T47D (cell line): ENCODE measurements at regions not wholly inside any gene's neighbourhood (a gene's known extent, or its start where the extent isn't known, plus 50 kb on each side); places are given as distances from the start of the nearest gene placed in this dataset.
A peak's percentile ranks its signal among the peaks of the same experiment; 100 is the strongest.

Source experiments
- DNase-seq, 2 experiments: peaks; one replicate each; pipeline versions ENCODE4 v3.0.0 to v3.0.0-alpha.2; 2011 to 2012; ENCODE audit warnings: low read depth in 1 of 2, low spot score in 1 of 2
- JUND ChIP-seq: IDR thresholded peaks from 2 replicates; pipeline ENCODE4 v1.6.1; 2012; ENCODE audit warnings: low read depth
- in situ Hi-C: cut with HindIII; loops from 2 replicates; pipeline ENCODE4 v1.10.0; 2016; ENCODE audit warnings: low sequenced_read_pairs, low pct_unique_long_range_greater_than_20kb

DNA sequence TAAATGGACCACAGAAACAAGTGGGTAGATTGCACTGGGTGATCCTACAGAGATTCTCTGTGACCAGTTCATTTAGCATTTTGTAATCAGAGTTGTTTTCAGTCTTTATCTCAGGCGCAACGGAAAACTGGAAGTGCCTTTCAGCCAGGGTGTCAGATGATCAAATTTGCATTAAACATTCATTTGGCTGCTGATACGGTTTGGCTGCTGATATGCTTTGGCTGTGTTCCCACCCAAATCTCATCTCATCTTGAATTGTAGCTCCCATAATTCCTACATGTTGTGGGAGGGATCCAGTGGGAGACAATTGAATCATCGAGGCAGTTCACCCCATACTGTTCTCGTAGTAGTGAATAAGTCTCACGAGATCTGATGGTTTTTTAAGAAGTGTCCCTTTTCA is 1396.1 kb upstream of the TMEFF2 start:
- in situ Hi-C loops: no loop called here
- no peak for TF ChIP-seq JUND
- no peak for DNase-seq

DNA sequence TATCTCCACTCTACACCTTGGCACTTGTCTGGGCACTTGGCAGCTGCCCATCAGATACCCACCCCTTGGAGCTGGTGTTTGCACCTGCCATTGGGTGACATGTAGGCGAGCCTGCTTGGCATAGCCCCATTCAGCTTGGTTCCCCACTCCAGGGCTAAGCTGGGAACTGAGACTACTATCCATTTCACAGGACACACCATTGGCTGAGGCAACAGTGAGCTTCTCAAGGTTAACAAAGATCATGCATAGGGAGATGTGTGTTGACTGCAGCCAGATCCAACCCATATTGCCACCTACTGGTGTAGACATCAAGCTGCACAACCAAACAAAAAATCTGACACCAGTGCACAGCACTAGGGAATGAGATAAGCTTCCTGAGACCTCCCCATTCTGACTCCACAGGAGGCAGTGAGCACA is 1389.8 kb upstream of the TMEFF2 start:
- peak in 1 of 2 experiments; percentile 44 for DNase-seq
- TF ChIP-seq JUND: no peak
- in situ Hi-C loops: no loop called here

DNA sequence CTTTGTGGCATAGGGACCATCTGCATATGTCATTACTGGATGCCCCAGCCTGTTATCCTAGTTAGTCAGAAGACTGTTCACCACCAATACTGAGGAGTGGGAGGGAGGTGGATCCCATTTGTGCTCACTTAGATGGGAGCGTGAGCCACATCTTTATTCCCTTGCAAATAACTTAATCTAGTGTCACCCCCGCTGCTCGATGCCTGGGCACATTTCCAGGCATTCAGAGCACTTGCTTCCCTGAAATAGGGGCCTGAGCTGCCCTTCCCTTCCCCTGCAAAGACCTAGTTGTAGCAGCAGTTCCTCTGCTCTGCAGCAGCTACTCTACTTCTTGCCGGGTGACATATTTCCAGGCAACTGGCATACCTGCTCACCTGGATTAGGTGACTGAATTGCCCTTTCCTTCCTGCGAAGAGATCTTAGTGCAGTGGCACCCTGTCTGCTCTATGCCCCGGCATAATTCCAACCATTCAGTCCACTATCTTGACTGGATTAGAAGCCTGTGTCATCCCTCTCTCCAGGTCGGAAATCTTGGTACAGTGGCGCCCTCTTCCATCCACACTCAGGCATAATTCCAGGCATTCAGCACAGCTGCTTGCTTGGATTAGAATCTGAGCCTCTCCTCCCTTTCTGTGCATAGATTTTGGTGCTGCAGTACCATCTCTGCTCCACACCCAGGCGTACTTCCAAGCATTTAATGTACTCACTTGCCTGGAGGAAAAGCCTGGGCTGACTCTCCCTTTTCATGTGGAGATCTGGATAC is 1389.1 kb upstream of the TMEFF2 start:
- DNase-seq: peak in 1 of 2 experiments; percentile 59
- in situ Hi-C loops: no loop called here
- TF ChIP-seq JUND: no peak

DNA sequence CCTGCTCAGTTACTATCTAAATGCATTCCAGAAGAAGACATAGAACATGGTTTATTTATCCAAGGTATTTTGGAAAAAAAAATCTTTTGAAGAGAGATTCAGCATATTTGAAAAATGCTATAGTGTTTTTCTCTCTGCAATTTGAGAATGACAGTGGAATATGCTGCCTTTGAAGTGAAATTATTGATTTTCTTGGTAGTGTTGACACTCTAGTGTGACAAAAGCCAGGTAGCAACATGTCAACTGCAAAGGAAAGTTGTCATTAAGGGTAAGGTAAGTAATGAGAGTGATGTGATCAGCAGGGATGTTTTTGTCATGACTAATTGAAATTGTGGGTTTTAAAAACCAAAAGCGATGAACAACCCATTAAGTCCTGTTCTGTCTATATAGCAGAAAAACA is 1387.1 kb upstream of the TMEFF2 start:
- in situ Hi-C loops: no loop called here
- DNase-seq: no peak
- TF ChIP-seq JUND: no peak

DNA sequence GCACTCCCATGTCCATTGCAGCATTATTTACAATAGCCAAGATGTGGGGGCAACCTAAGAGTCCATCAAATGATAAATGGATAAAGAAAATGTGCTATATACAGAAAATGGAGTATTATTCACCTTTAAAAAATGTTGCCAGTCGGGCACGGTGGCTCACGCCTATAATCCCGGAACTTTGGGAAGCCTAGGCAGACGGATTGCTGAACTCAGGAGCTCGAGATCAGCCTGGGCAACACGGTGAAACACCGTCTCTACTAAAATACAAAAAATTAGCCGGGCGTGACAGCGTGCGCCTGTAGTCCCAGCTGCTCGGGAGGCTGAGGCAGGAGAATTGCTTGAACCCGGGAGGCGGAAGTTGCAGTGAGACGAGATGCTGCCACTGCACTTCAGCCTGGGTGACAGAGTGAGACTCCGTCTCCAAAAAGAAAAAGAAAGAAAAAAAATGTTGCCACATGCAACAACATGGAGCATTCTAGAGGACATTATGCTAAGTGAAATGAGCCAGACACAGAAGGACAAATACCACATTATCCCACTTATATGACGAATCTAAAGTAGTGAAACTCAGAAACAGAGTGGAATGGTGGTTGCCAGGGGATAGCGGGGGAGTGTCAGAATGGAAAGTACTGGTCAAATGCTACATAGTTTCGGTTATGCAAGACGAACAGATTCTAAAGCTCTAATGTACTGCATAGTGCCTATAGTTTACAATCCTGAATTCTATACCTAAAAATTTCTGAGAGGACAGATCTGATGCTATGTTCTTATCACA is 1385.6 kb upstream of the TMEFF2 start:
- DNase-seq: peak in 1 of 2 experiments; percentile 16
- in situ Hi-C loops: no loop called here

DNA sequence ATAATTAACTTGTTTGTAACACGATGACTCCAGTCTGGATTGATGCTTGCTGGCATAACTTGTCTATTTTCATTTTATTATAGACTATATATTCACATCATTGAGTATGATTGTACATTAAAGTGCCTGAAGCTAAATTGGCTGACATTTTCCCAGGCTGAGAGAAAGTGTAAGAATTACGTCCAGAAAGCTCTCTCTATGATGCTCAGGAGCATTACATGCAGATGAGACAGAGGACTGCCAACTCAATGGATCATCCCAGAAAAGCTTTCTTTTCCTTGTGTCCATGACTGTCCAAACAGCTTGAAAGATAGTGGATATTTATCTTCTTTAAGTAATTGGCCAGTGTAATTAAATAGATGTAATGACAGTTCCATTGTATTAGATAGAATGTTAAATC is 1372.2 kb upstream of the TMEFF2 start:
- DNase-seq: no peak
- in situ Hi-C loops: no loop called here
- no peak for TF ChIP-seq JUND

More for the DNA sequence above, 1385.6 kb upstream of the TMEFF2 start:
- TF ChIP-seq JUND: no peak

DNA sequence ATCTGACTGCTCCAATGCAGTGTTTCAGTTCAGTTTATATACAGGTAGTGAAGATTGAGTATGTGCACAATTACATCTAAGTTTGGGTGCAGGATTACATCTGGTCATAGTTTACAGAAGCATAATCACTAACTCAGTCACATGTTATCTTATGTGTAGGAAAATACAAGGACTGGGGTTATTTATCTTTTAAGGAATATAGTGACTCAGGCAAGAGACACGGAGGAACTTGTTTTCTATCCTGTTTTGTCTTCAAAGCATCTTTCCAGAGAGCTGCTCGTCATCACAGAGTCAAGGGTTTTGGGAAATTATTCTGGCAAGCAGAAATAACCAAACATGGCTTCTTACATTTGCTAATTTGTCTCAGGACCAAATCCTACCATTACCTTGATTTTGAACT is 1371.5 kb upstream of the TMEFF2 start:
- no peak for TF ChIP-seq JUND
- in situ Hi-C loops: no loop called here
- no peak for DNase-seq

DNA sequence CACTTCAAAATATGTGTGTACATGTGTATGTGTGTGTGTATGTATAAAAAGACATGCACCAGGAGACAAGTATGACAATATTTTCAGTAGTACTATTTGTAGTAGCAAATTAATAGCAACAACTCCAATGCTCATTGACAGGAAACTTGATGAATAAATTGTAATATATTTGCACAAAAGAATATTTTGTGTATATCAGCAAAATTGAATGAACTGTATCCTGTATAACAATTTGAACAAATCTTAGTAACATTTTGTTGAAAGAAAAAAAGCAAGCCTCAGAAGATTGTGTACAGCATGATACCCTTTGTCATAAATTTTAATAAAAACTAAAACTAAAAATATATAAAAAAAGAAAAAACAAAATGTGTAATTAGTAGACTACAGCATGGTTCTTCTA is 1367.3 kb upstream of the TMEFF2 start:
- no peak for TF ChIP-seq JUND
- in situ Hi-C loops: no loop called here
- no peak for DNase-seq

DNA sequence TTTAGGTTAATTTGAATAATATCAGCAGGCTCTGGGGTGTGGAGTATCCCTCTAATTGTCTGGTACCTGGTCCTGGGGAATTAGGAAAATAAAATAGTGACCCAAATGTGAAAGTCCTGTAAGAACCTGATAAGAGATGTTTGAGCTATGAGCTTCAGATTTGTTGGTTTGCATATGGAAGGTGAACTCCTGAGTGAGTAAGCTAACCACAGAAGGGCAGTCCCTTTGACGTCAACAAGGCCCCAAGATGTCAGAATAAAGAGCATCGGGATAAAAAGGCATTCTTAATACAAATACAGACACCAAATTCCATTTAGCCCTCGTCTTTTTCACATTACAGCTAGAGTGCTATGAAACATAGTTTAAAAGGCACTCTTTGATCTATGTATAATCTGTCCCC is 1366.3 kb upstream of the TMEFF2 start:
- in situ Hi-C loops: no loop called here
- TF ChIP-seq JUND: no peak
- DNase-seq: no peak

DNA sequence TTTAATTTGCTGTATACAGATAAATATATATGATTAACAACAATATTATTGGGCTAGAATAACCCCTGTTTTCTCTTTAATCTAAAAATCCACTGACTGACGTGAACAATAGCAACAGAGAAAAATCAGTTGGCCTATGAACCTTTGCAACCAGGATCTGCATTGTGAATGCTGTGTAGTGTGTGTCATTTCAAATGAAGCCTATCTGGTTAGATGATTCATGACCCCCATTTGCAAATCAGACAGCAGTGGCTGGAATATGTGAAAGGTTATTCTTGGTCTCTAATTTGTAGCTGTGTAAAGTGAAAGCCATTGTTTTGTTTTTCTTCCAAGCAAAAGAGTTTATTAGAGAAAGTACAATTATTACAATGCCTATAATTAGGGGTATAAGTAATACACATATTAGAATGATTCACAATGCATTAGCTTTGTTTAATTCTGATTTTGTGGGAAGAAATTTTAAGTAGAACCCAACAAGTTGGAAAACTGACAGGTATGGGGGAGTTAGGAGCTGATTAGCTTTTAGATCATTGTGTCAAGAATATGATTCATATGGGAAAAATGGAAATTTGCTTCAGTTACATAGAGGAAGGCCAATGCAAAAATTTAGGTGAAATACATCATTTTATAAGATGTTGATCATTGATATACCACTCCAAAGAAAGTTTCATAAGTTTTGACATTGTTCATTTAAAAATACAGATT is 1362.2 kb upstream of the TMEFF2 start:
- in situ Hi-C loops: no loop called here
- DNase-seq: no peak
- TF ChIP-seq JUND: no peak

DNA sequence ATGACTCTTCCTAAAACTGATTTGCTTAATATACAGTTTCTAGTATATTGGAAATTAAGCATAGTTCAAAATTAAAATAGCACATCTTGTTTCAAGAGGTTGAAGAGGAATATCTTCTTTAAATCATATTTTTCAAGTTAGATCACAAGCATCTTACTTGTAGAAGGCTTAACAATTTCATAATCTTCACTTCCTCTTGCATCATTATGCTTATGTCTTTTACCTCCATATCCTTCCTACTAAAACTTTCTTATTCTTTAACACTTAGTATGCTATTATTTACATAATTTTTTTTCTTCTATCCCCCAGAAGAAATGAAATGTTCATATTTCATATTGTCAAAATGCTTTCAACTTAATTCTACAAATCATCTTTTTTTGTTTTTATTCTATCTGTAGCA is 1354.9 kb upstream of the TMEFF2 start:
- no peak for DNase-seq
- no peak for TF ChIP-seq JUND
- in situ Hi-C loops: no loop called here

DNA sequence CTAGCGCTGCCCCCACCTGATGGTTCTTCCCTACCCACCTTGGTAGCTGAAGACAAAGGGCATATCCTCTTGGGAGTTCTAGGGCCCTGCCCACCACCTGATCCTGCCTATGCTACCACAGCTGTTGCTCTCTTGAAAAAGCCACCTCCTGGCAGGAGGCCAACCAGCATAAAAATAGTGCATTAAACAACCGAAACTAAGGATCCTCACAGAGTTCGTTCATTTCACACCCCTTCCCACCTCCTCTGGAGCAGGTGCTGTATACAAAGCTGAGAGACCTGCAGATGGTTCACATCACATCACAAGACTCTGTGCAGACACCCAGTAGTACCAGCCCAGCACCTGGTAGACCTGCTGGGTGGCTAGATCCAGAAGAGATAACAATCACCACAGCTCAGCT is 1348.0 kb upstream of the TMEFF2 start:
- no peak for DNase-seq
- TF ChIP-seq JUND: no peak
- in situ Hi-C loops: no loop called here

DNA sequence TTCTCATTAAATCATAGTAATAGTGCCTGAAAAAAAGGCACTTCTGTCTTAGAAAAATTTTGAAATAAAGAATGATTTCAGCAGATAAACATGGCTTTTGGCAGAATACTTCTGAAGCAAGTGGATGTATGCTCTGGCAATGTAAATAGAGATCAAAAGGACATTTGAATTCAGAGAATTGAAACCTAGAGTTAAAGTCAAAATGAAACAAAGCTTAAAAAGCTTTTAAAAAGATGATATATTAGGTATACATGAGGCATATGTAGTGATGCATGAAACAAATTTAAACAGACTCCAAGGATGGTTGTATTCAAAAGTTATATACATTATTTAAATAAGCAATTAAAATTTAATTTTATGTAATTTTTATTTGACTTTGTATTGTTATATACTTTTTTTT is 1344.5 kb upstream of the TMEFF2 start:
- TF ChIP-seq JUND: no peak
- no peak for DNase-seq
- in situ Hi-C loops: no loop called here
